ENCODE measurements at regions not wholly inside any gene's neighbourhood (a gene's known extent, or its start where the extent isn't known, plus 50 kb on each side); places are given as distances from the start of the nearest gene placed in this dataset.

DNA sequence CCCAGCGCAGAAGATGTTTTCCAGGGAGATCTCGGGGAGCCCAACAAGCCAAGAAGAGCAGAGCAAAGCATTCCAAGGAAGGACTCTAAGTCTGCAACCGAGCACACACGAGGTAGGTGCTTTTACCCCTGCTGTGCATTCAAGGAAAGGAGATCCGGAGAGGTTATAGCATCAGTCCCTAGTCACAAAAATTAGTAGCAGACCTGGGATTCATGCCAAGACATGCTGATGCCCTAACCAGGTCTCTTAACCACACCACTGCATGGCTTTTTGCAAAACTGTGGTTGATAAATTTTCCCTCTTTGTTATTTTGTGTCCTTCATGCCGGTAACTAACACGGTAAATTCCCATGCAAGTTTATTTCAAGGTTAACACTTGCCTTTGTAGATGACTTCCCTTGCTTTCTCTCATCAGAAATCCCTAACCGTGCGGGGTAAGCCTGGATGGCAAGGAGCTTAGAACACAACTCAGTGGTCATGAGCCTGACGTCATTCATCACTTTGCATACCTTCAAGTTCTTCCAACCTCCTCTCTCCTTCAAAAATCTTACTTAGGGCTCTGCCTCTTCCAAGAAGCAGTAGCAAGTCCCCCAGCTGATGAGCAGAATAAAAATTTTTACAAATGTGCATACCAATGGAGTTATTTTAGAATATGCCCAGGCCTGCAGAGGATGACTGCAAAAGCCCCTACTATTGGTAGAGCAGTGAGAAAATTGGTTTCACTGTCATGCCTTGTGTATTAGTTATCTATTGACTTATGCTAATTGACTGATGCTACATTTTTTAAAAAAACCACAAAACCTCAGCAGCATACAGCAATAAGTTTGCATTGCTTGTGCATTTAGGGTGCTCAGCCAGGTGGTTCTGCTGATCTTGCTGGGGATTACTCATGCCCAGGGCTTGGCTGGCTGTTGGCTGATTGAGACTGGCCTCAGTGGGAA lies 465.1 kb downstream of the MN1 start:
- no peak for TF ChIP-seq CTCF (IDR thresholded peaks at IDR 0.05)
- TF ChIP-seq POLR2A (IDR thresholded peaks at IDR 0.05) = no peak
- no peak for TF ChIP-seq POLR2AphosphoS5 (IDR thresholded peaks at IDR 0.05; ENCODE audit: insufficient read depth in 1 of 2, low read depth in 1 of 2)

Data from vagina (tissue), 2 donors.